Common myeloid progenitor, CD34-positive (primary cell): ENCODE measurements at regions not wholly inside any gene's neighbourhood (a gene's known extent, or its start where the extent isn't known, plus 50 kb on each side); places are given as distances from the start of the nearest gene placed in this dataset.
A peak's percentile ranks its signal among the peaks of the same experiment; 100 is the strongest.

Experiments used
- CTCF ChIA-PET: fragments of 350-600 bp; sonication (Branson Sonifier 250); formaldehyde crosslinking; loops from one replicate; lab custom pipeline; 2021; ENCODE audit warnings: antibody characterized with exemption; lab: Charles Lee
- POLR2A ChIA-PET: fragments of 350-600 bp; sonication (Branson Sonifier 250); formaldehyde crosslinking; loops from one replicate; lab custom pipeline; 2021; ENCODE audit warnings: antibody characterized with exemption; lab: Charles Lee
- DNase-seq, 3 donors: peaks; one replicate each; pipeline versions ENCODE4 v3.0.0 to v3.0.0-alpha.2; 2013
- H3K27ac ChIP-seq, 2 experiments: 1 replicate in 1 of 2; 2 replicates in 1 of 2; pipeline ENCODE4 v1.7.0; 2013; ENCODE audit warnings: inconsistent platforms in 2 of 2, low read length in 2 of 2, mild to moderate bottlenecking in 2 of 2, low read depth in 1 of 2, moderate library complexity in 1 of 2; ENCODE audit not compliant: severe bottlenecking in 2 of 2, insufficient read depth in 1 of 2, poor library complexity in 1 of 2
- H3K27me3 ChIP-seq, 5 experiments: replicated peaks in 2 of 5; 1 replicate in 3 of 5; 2 replicates in 2 of 5; pipeline versions ENCODE4 v1.6.1 to v1.7.0; 2013; ENCODE audit warnings: low read length in 4 of 5, mild to moderate bottlenecking in 2 of 5, moderate library complexity in 2 of 5, inconsistent platforms in 1 of 5; ENCODE audit not compliant: insufficient read depth in 5 of 5, control insufficient read depth in 4 of 5
- H3K36me3 ChIP-seq, 4 experiments: 1 replicate in 2 of 4; 2 replicates in 2 of 4; pipeline versions ENCODE4 v1.6.1 to v1.7.0; 2013; ENCODE audit warnings: low read length in 3 of 4, control low read depth in 1 of 4, mild to moderate bottlenecking in 1 of 4; ENCODE audit not compliant: control insufficient read depth in 4 of 4, insufficient read depth in 4 of 4
- H3K4me1 ChIP-seq, 4 experiments: 1 replicate in 3 of 4; 2 replicates in 1 of 4; pipeline versions ENCODE4 v1.6.1 to v1.7.1; 2013; ENCODE audit warnings: low read length in 3 of 4, mild to moderate bottlenecking in 3 of 4, control low read depth in 1 of 4, inconsistent platforms in 1 of 4, moderate library complexity in 1 of 4; ENCODE audit not compliant: control insufficient read depth in 4 of 4, insufficient read depth in 4 of 4; ENCODE audit errors: control extremely low read depth in 1 of 4
- H3K4me3 ChIP-seq, 7 experiments: 1 replicate in 4 of 7; 2 replicates in 3 of 7; pipeline versions ENCODE4 v1.5.1 to v1.7.0; 2013; ENCODE audit warnings: mild to moderate bottlenecking in 7 of 7, low read length in 6 of 7, moderate library complexity in 6 of 7, inconsistent platforms in 2 of 7, low read depth in 2 of 7, control low read depth in 1 of 7; ENCODE audit not compliant: insufficient read depth in 4 of 7, control insufficient read depth in 1 of 7; ENCODE audit errors: extremely low read depth in 1 of 7
- H3K9me3 ChIP-seq, 5 experiments: 1 replicate in 4 of 5; 2 replicates in 1 of 5; pipeline versions ENCODE4 v1.6.1 to v1.7.1; 2013; ENCODE audit warnings: low read length in 4 of 5, mild to moderate bottlenecking in 2 of 5, inconsistent platforms in 1 of 5, low read depth in 1 of 5, moderate library complexity in 1 of 5; ENCODE audit not compliant: control insufficient read depth in 4 of 5, insufficient read depth in 2 of 5; ENCODE audit errors: control extremely low read depth in 1 of 5
- WGBS: methylation state at CpG from one replicate; pipeline ENCODE4 v1.1.5; 2013; ENCODE audit not compliant: insufficient coverage; 5-methylcytosine and 5-hydroxymethylcytosine counted together

DNA sequence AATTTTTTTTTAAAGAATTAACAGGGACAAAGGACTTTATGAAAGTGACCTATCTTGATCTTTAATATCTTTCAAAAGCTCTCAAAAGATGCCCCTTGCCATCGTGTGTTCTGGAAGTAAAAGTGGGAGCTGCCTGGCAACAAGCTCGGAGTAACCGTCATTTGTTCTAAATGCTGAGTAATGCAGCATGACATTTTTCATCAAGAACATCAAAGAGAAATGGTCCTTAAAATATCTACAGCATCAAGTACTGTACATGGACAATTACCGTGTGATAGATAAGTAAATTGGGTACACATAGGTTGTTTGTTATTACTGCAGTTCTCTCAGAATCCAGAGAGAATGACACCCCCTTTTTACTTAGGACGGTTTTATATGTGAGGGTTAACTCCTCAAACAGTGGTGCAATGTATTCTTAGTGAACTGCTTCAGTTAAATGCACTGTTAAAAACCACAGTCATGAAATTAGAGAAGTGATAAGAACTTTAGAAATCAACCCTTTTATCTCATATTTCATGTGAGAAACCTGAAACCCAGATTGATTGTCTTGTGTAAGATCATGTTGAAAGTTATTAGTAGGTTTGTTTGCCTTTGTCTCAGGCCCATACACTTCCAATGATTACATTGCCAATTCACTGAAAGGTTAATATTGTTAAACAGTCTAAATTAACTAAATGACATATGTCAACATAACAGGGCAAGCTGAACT, 90.6 kb upstream of the HNMT start:
- ChIA-PET POLR2A (no interaction called here), CTCF (interaction anchor here (1.0 kb wide), 1 partner anchor 954 kb away, joined by 5 read pairs; no protein-coding TSS in a partner anchor)
- 0% methylated on average over 3 of the region's 5 CpGs for WGBS
- Histone ChIP-seq H3K9me3 (no peaks in the 10 kb centered on the region), H3K4me3 (peak overlapping the region in 1 of 7 experiments; percentile 56), H3K4me1 (no peaks in the 10 kb centered on the region), H3K27me3 (no peaks in the 10 kb centered on the region), H3K27ac (no peak overlapping the region), H3K36me3 (no peaks in the 10 kb centered on the region)
- DNase-seq, result peak; percentile 13 to 68 (median 52)

DNA sequence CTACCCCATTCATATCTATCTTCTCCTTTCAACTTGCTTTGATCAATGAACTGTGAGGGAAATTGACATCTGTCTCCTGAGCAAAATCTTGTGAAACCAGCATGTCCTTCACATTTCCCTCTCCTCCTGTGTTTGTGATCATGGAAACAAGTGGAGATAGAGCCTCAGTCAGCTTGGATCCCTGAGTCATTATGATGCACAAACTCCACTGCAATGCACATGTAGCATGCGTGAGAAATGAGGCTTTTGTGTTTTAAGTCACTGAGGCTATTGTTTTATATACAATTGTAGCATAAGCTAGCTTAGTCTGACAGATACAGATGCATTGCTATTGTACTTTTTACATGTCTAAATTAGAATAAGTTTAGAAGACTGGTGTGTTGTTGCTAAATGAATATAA, 85.2 kb upstream of the HNMT start:
- POLR2A ChIA-PET, result no interaction called here

DNA sequence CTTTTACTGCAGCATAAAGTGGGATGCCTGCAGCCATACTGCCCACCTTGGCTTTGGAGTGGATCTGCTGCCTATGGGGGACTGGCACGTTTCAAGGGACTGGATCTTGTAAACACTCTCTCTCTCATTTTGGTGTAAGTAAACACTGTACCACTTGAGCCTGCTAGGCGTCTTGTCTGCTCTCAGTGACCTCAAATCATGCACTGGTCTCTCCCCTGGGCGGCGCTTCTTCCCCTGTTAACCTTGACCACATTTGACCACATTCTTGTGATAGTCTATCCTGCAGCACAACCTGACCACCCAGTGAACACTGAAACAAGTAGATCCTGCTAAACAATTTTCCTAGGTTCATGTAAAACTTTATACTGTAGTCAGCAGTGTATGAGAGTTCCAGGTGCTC, 82.6 kb upstream of the HNMT start:
- Histone ChIP-seq H3K36me3 (no peaks in the 10 kb centered on the region), H3K27me3 (no peaks in the 10 kb centered on the region), H3K4me3 (no peak overlapping the region), H3K4me1 (no peaks in the 10 kb centered on the region), H3K9me3 (no peaks in the 10 kb centered on the region), H3K27ac (no peak overlapping the region)
- no peak for DNase-seq
- POLR2A ChIA-PET, result no interaction called here
- 98% methylated on average over 4 of the region's 4 CpGs for WGBS
- CTCF ChIA-PET, result interaction anchor here (0.7 to 1.5 kb wide), 2 partner anchors 12 to 27 kb away, joined by 3 to 4 read pairs; no protein-coding TSS in a partner anchor

More for the DNA sequence above, 85.2 kb upstream of the HNMT start:
- no peaks in the 10 kb centered on the region for H3K27me3 ChIP-seq
- H3K4me3 ChIP-seq, result no peak overlapping the region
- no peaks in the 10 kb centered on the region for H3K36me3 ChIP-seq
- H3K9me3 ChIP-seq, result no peaks in the 10 kb centered on the region
- DNase-seq, result no peak
- H3K4me1 ChIP-seq, result no peaks in the 10 kb centered on the region
- H3K27ac ChIP-seq, result no peak overlapping the region
- no CpG with 5 or more reads among the region's 1 CpG for WGBS
- CTCF ChIA-PET, result no interaction called here

DNA sequence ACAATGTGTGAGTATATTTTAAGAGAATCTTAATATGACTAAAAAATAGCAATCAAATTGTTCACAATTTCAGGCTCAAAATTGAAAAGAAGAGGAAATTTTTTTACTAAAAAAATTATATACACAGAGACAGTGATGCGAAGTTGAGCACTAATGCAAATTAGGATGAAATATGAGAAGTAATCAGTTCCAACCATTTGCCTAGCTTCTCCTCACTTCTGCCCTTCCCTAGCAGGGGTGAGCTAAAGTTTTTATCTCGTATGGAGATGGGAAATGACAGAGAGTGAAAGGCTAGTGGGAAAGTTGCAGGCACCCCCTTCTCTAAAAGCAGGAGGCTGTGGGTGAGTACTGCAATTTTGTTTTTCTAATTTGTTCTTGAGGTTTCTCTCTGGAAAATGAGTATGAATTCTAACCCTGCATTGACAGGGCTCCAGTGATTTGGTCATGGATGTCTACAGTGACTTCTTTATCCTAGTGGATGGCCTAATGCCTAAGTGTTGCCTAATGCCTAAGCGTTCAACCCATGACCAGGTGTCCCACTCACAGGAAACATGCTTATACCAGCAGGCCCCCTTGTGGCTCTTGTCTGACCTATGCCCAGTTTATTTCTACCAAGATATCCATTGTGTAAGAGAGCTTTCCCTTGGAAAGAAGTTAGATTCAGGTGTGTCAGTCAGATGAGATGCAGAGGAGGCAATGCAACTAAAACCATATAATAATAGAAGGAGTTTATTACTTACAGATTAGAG, 78.0 kb upstream of the HNMT start:
- 83% methylated on average over 1 of the region's 3 CpGs for WGBS
- CTCF ChIA-PET, result interaction anchor here (0.6 to 1.5 kb wide), 4 partner anchors 20 to 920 kb away, joined by 3 read pairs; no protein-coding TSS in a partner anchor
- Histone ChIP-seq H3K9me3 (no peaks in the 10 kb centered on the region), H3K4me3 (no peak overlapping the region), H3K27ac (no peak overlapping the region), H3K27me3 (no peaks in the 10 kb centered on the region), H3K36me3 (no peaks in the 10 kb centered on the region), H3K4me1 (no peaks in the 10 kb centered on the region)
- DNase-seq, result peak; percentile 14 to 29 (median 17)
- POLR2A ChIA-PET, result no interaction called here

DNA sequence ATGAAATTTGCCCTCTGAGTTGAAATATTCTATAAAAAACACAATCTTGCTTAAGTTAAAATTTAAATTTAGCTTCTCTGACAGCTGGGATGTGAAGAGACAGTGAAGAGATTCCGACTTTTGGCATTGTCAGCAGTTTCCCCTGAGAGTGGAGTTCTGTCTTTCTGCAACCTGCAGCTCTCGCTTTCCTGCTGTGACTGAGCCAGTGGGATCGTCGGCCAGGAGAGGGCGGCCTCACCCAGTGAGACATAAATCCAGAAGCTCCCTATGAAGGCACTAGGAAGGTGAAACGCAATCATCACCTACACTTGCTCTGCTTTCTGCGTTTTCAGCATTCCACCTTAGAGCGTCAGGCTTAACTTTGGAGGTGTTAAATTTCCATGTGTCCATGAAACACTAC, 75.4 kb upstream of the HNMT start:
- peak in 1 of 3 donors; percentile 6 for DNase-seq
- Histone ChIP-seq H3K4me1 (no peaks in the 10 kb centered on the region), H3K36me3 (no peaks in the 10 kb centered on the region), H3K27me3 (no peaks in the 10 kb centered on the region), H3K27ac (no peak overlapping the region), H3K4me3 (no peak overlapping the region), H3K9me3 (no peaks in the 10 kb centered on the region)
- POLR2A ChIA-PET, result no interaction called here
- CTCF ChIA-PET, result interaction anchor here (0.8 to 1.5 kb wide), 4 partner anchors 13 to 1454 kb away, joined by 3 to 5 read pairs (median 4); no protein-coding TSS in a partner anchor
- WGBS, result 64% methylated on average over 8 of the region's 8 CpGs

DNA sequence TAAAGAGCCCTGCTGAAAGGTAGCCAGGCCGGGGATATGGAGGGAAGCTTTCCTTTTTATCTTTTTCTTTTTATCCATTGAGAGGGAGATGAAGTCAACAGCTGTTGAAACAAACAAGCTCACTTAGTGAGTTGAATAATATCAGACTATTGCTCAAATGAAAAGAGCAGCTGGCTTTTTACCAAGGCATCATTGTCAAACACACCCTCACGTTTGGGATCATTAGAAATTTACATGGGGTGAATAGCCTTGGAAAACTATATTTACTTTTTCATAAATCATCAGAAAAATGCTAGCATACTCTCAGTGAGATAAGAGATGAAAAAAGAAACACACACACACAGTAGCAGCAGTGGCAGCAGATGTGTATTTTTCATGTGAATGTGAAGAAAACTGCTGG, 71.5 kb upstream of the HNMT start:
- CTCF ChIA-PET, result interaction anchor here (0.7 kb wide), 1 partner anchor 18 kb away, joined by 3 read pairs; no protein-coding TSS in a partner anchor
- Histone ChIP-seq H3K27ac (no peak overlapping the region), H3K36me3 (no peaks in the 10 kb centered on the region), H3K4me3 (no peak overlapping the region), H3K27me3 (no peaks in the 10 kb centered on the region), H3K9me3 (no peaks in the 10 kb centered on the region), H3K4me1 (no peaks in the 10 kb centered on the region)
- POLR2A ChIA-PET, result no interaction called here
- no peak for DNase-seq
- no CpG with 5 or more reads among the region's 2 CpGs for WGBS

DNA sequence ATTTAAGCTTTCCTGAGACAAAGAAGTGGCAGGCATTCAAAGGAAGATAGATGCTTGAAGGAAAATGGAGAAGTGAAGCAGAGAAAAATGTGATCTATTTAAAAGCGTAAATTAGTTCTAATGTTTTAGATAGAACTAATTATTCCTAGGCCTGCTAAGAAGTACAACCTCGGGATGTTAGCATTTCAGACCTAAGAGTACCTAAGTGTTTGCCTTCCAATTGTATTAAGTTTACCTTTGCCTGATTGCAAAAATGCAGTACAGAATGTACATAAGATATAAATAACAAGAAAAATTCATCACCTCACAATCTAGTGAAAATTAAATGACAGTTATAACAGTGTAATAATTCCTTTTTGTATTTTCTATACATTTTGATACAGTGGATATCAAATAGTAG, 71.1 kb upstream of the HNMT start:
- DNase-seq, result no peak
- Histone ChIP-seq H3K36me3 (no peaks in the 10 kb centered on the region), H3K9me3 (no peaks in the 10 kb centered on the region), H3K27me3 (no peaks in the 10 kb centered on the region), H3K27ac (no peak overlapping the region), H3K4me3 (no peak overlapping the region), H3K4me1 (no peaks in the 10 kb centered on the region)
- CTCF ChIA-PET, result interaction anchor here (0.7 kb wide), 1 partner anchor 18 kb away, joined by 3 read pairs; no protein-coding TSS in a partner anchor
- POLR2A ChIA-PET, result no interaction called here
- no CpG with 5 or more reads among the region's 2 CpGs for whole genome bisulfite sequencing
